SK-N-MC (cell line): ENCODE measurements at regions not wholly inside any gene's neighbourhood (a gene's known extent, or its start where the extent isn't known, plus 50 kb on each side); places are given as distances from the start of the nearest gene placed in this dataset.

Experiments
- EZH2 ChIP-seq: fragments of 200-600 bp; sonication (generic); IDR thresholded peaks from one replicate; pipeline ENCODE4 v1.6.1; 2017; ENCODE audit warnings: antibody characterized with exemption
- POLR2AphosphoS5 ChIP-seq: IDR thresholded peaks from 2 replicates; pipeline ENCODE4 v1.6.1; 2012; ENCODE audit warnings: mild to moderate bottlenecking, low read depth, low read length, borderline replicate concordance

GRCh38 chr4:148944839-148945219 lies 502.6 kb upstream of the NR3C2 start:
- TF ChIP-seq POLR2AphosphoS5 = no peak
- no peak for TF ChIP-seq EZH2
